ENCODE measurements at regions not wholly inside any gene's neighbourhood (a gene's known extent, or its start where the extent isn't known, plus 50 kb on each side); places are given as distances from the start of the nearest gene placed in this dataset.

GRCh38 chr12:58189893-58190292 lies 248.5 kb downstream of the ATP23 start:
- CTCF ChIA-PET, result interaction anchor here (0.9 kb wide), 1 partner anchor 11 kb away, joined by 3 read pairs; no protein-coding TSS in a partner anchor
- intact Hi-C loops (cut with micrococcal nuclease), result no loop called here
- no peak for ATAC-seq

GRCh38 chr12:58190618-58191017 lies 249.3 kb downstream of the ATP23 start:
- Mint-ChIP-seq H3K27me3 (peaks cover 5% of the 10 kb centered on the region), H3K4me1 (ENCODE audit: low read depth) (no peaks in the 10 kb centered on the region), H3K9me3 (peaks cover 9% of the 10 kb centered on the region), H3K27ac (no peak overlapping the region), H3K36me3 (ENCODE audit: low read depth) (no peaks in the 10 kb centered on the region), H3K4me3 (no peak overlapping the region)
- TF ChIP-seq CTCF (IDR thresholded peaks at IDR 0.05), result no peak
- DNase-seq (no peak), ATAC-seq (no peak)
- ChIA-PET POLR2A (no interaction called here), CTCF (interaction anchor here (0.9 kb wide), 1 partner anchor 12 kb away, joined by 3 read pairs; no protein-coding TSS in a partner anchor)
- intact Hi-C loops (cut with micrococcal nuclease), result no loop called here

More at GRCh38 chr12:58189893-58190292, 248.5 kb downstream of the ATP23 start:
- Mint-ChIP-seq H3K27me3 (peaks cover 3% of the 10 kb centered on the region), H3K9me3 (peaks cover 9% of the 10 kb centered on the region), H3K4me3 (no peak overlapping the region), H3K36me3 (ENCODE audit: low read depth) (no peaks in the 10 kb centered on the region), H3K4me1 (ENCODE audit: low read depth) (no peaks in the 10 kb centered on the region), H3K27ac (no peak overlapping the region)
- TF ChIP-seq CTCF (IDR thresholded peaks at IDR 0.05), result no peak
- no peak for DNase-seq
- POLR2A ChIA-PET, result no interaction called here

GRCh38 chr12:58196971-58197370 lies 255.6 kb downstream of the ATP23 start:
- intact Hi-C loops (cut with micrococcal nuclease), result no loop called here
- POLR2A ChIA-PET, result no interaction called here
- no peaks in the 10 kb centered on the region for H3K36me3 Mint-ChIP-seq (ENCODE audit: low read depth)
- TF ChIP-seq CTCF (IDR thresholded peaks at IDR 0.05), result no peak
- DNase-seq (no peak), ATAC-seq (no peak)
- no peak overlapping the region for H3K4me3 Mint-ChIP-seq
- no peaks in the 10 kb centered on the region for H3K9me3 Mint-ChIP-seq
- no peak overlapping the region for H3K27ac Mint-ChIP-seq
- peaks cover 20% of the 10 kb centered on the region for H3K27me3 Mint-ChIP-seq
- CTCF ChIA-PET, result interaction anchor here (1.3 kb wide), 1 partner anchor 14 kb away, joined by 3 read pairs; no protein-coding TSS in a partner anchor
- no peaks in the 10 kb centered on the region for H3K4me1 Mint-ChIP-seq (ENCODE audit: low read depth)

- intact Hi-C loops (cut with micrococcal nuclease), result no loop called here
- ChIA-PET POLR2A (no interaction called here), CTCF (no interaction called here)
- Mint-ChIP-seq H3K4me1 (ENCODE audit: low read depth) (no peaks in the 10 kb centered on the region), H3K9me3 (no peaks in the 10 kb centered on the region), H3K4me3 (no peak overlapping the region), H3K36me3 (ENCODE audit: low read depth) (no peaks in the 10 kb centered on the region), H3K27me3 (peaks cover 9% of the 10 kb centered on the region), H3K27ac (no peak overlapping the region)
- DNase-seq (no peak), ATAC-seq (no peak)
- no peak for TF ChIP-seq CTCF (IDR thresholded peaks at IDR 0.05)
Observed at GRCh38 chr12:58202933-58203718, 261.8 kb downstream of the ATP23 start.

GRCh38 chr12:58204071-58204470 lies 262.7 kb downstream of the ATP23 start:
- Mint-ChIP-seq H3K9me3 (no peaks in the 10 kb centered on the region), H3K4me1 (ENCODE audit: low read depth) (no peaks in the 10 kb centered on the region), H3K4me3 (no peak overlapping the region), H3K36me3 (ENCODE audit: low read depth) (no peaks in the 10 kb centered on the region), H3K27me3 (peaks cover 6% of the 10 kb centered on the region), H3K27ac (no peak overlapping the region)
- CTCF ChIA-PET, result no interaction called here
- POLR2A ChIA-PET, result no interaction called here
- ATAC-seq (no peak), DNase-seq (no peak)
- intact Hi-C loops (cut with micrococcal nuclease), result no loop called here
- no peak for TF ChIP-seq CTCF (IDR thresholded peaks at IDR 0.05)
